ENCODE measurements at regions not wholly inside any gene's neighbourhood (a gene's known extent, or its start where the extent isn't known, plus 50 kb on each side); places are given as distances from the start of the nearest gene placed in this dataset.
"Not testable (repeated sequence)": the region's sequence is repeated elsewhere in the genome, so short reads cannot be mapped to it uniquely, and the experiment has no call there.

GRCh38 chrX:129361576-129361975, 161.7 kb downstream of the SMARCA1 start:
- DNase-seq = peak; percentile 13

GRCh38 chrX:129360175-129360574, 163.1 kb downstream of the SMARCA1 start:
- DNase-seq = no peak

GRCh38 chrX:129359269-129359668, 164.0 kb downstream of the SMARCA1 start:
- no peak for DNase-seq

- DNase-seq = not testable (repeated sequence)
Measured at GRCh38 chrX:129357428-129357827, 165.9 kb downstream of the SMARCA1 start.

- no peak for DNase-seq
Measured at GRCh38 chrX:129347291-129347690, 176.0 kb downstream of the SMARCA1 start.

- DNase-seq = no peak
Measured at GRCh38 chrX:129346574-129346973, 176.7 kb downstream of the SMARCA1 start.

- not testable (repeated sequence) for DNase-seq
Measured at GRCh38 chrX:129337264-129337663, 186.0 kb downstream of the SMARCA1 start.

- no peak for DNase-seq
Measured at GRCh38 chrX:129323115-129323514, 200.2 kb downstream of the SMARCA1 start.

GRCh38 chrX:129318375-129318774, 204.9 kb downstream of the SMARCA1 start:
- no peak for DNase-seq

GRCh38 chrX:129316461-129316860, 206.8 kb downstream of the SMARCA1 start:
- no peak for DNase-seq

- no peak for DNase-seq
Measured at GRCh38 chrX:129310000-129310399, 213.3 kb downstream of the SMARCA1 start.

GRCh38 chrX:129262912-129263311, 260.4 kb downstream of the SMARCA1 start:
- no peak for DNase-seq

GRCh38 chrX:129255516-129255915, 267.8 kb downstream of the SMARCA1 start:
- DNase-seq = not testable (repeated sequence)

- DNase-seq = no peak
Measured at GRCh38 chrX:129249563-129249962, 273.7 kb downstream of the SMARCA1 start.

- no peak for DNase-seq
Measured at GRCh38 chrX:129247642-129248041, 275.6 kb downstream of the SMARCA1 start.

- DNase-seq = no peak
Measured at GRCh38 chrX:129239371-129239770, 283.9 kb downstream of the SMARCA1 start.

GRCh38 chrX:129238011-129238410, 285.3 kb downstream of the SMARCA1 start:
- no peak for DNase-seq

GRCh38 chrX:129235903-129236302, 287.4 kb downstream of the SMARCA1 start:
- DNase-seq = no peak

GRCh38 chrX:129233786-129234185, 289.5 kb downstream of the SMARCA1 start:
- DNase-seq = no peak

GRCh38 chrX:129230850-129231512, 292.3 kb downstream of the SMARCA1 start:
- no peak for DNase-seq

GRCh38 chrX:129230168-129230567, 293.1 kb downstream of the SMARCA1 start:
- DNase-seq = no peak

- DNase-seq = no peak
Measured at GRCh38 chrX:129227366-129227765, 295.9 kb downstream of the SMARCA1 start.

- no peak for DNase-seq
Measured at GRCh38 chrX:129193357-129193756, 329.9 kb downstream of the SMARCA1 start.

- DNase-seq = no peak
Measured at GRCh38 chrX:129188231-129188630, 335.1 kb downstream of the SMARCA1 start.

- DNase-seq = no peak
Measured at GRCh38 chrX:129176710-129177109, 346.6 kb downstream of the SMARCA1 start.
